OCI-LY1 (cell line): ENCODE measurements at regions not wholly inside any gene's neighbourhood (a gene's known extent, or its start where the extent isn't known, plus 50 kb on each side); places are given as distances from the start of the nearest gene placed in this dataset.

ENCODE experiments used
- CTCF ChIP-seq: fragments of 200-600 bp; sonication (generic), shearing (Covaris generic); IDR thresholded peaks from 2 replicates; pipeline ENCODE4 v1.5.1; 2017; ENCODE audit warnings: mild to moderate bottlenecking, antibody characterized with exemption, low read length, moderate library complexity, mixed read lengths
- EZH2 ChIP-seq: fragments of 200-600 bp; sonication (generic), shearing (Covaris generic); IDR thresholded peaks from 2 replicates; pipeline ENCODE4 v1.8.0; 2017; ENCODE audit warnings: borderline replicate concordance, mixed run types, mild to moderate bottlenecking, antibody characterized with exemption, low read length, moderate library complexity, mixed read lengths

GRCh38 chr4:111652236-111652635 lies 493.0 kb upstream of the FAM241A start:
- TF ChIP-seq CTCF, result no peak
- no peak for TF ChIP-seq EZH2
